ENCODE measurements at regions not wholly inside any gene's neighbourhood (a gene's known extent, or its start where the extent isn't known, plus 50 kb on each side); places are given as distances from the start of the nearest gene placed in this dataset.

DNA sequence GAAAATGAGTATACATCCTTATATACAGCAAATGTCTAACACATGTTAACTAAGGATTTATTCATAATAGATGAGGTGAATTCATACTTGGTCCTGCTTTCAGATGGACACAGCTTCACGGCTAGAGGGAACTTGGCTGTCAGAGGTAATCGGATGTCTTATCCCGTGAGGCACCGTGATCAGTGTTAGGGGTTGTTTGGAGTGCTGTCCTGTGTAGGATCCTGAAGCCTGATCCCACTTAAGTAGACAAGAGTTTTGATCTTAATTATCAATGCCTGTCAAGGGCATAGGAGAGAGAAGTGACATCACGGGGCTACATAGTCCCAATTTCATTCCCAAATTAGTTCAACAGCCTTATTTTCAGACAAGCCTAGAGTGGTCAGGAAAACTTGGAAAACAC, 204.6 kb downstream of the RNF144A start (continued):
- TF ChIP-seq RBAK (tag by site-specific recombination; IDR thresholded peaks at IDR 0.05) (no peak), ZBTB8A (tag by site-specific recombination; IDR thresholded peaks at IDR 0.05) (no peak), ZNF837 (tag by site-specific recombination; IDR thresholded peaks at IDR 0.05) (no peak), ZBTB7A (tag by site-specific recombination; IDR thresholded peaks at IDR 0.05; ENCODE audit: low read depth) (no peak), ZFP41 (tag by site-specific recombination; IDR thresholded peaks at IDR 0.05; ENCODE audit: borderline replicate concordance) (no peak), ZNF843 (tag by site-specific recombination; IDR thresholded peaks at IDR 0.05) (no peak)

DNA sequence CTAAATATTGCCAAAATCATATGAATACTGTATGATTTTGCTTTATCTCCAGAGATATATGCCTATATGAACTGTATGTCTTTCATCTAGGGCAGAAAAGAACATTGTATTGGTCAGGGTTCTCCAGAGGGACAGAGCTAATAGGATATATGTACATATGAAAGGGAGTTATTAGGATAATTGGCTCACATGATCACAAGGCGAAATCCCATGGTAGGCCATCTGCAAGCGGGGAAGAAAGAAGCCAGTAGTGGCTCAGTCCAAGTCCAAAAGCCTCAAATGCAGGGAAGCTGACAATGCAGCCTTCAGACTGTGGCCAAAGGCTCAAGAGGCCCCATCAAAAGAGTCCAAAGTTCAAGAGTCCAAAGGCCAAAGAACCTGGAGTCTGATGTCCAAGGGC, 209.9 kb downstream of the RNF144A start:
- POLR2A ChIA-PET, result no interaction called here
- H3K4me3 ChIP-seq (ENCODE audit: low read depth, low read length), result no peak overlapping the region
- no peaks in the 10 kb centered on the region for H3K4me1 ChIP-seq (ENCODE audit: control insufficient read depth, insufficient read depth, low read length)
- no peak overlapping the region for H3K27ac ChIP-seq (ENCODE audit: extremely low read depth, low read depth, low read length)
- CTCF ChIA-PET, result interaction anchor here (0.8 kb wide), 1 partner anchor 12 kb away, joined by 3 read pairs; no protein-coding TSS in a partner anchor
- H3K36me3 ChIP-seq (ENCODE audit: control insufficient read depth in 2 of 2, insufficient read depth in 1 of 2, low read length in 2 of 2), result no peaks in the 10 kb centered on the region
- no peaks in the 10 kb centered on the region for H3K9me3 ChIP-seq (ENCODE audit: control insufficient read depth, insufficient read depth, low read depth, low read length)
- TF ChIP-seq ZNF112 (tag by site-specific recombination; IDR thresholded peaks at IDR 0.05) (no peak), FEZF1 (tag by site-specific recombination; IDR thresholded peaks at IDR 0.05) (no peak), ZNF513 (tag by site-specific recombination; IDR thresholded peaks at IDR 0.05) (no peak), ZNF785 (tag by site-specific recombination; IDR thresholded peaks at IDR 0.05) (no peak), ZNF423 (tag by site-specific recombination; IDR thresholded peaks at IDR 0.05) (no peak), ZNF146 (tag by site-specific recombination; IDR thresholded peaks at IDR 0.05) (no peak), ZNF660 (tag by site-specific recombination; IDR thresholded peaks at IDR 0.05) (no peak), ZNF416 (tag by site-specific recombination; IDR thresholded peaks at IDR 0.05) (no peak), GLIS1 (tag by site-specific recombination; IDR thresholded peaks at IDR 0.05) (no peak), ZNF23 (tag by site-specific recombination; IDR thresholded peaks at IDR 0.05; ENCODE audit: borderline replicate concordance) (no peak), PRDM4 (tag by site-specific recombination; IDR thresholded peaks at IDR 0.05) (no peak), ZNF174 (tag by site-specific recombination; IDR thresholded peaks at IDR 0.05) (no peak), ZNF155 (tag by site-specific recombination; IDR thresholded peaks at IDR 0.05) (no peak), ZNF510 (tag by site-specific recombination; IDR thresholded peaks at IDR 0.05; ENCODE audit: insufficient replicate concordance) (no peak), SP7 (tag by site-specific recombination; IDR thresholded peaks at IDR 0.05) (no peak), ZNF48 (tag by site-specific recombination; IDR thresholded peaks at IDR 0.05) (no peak), ZNF140 (tag by site-specific recombination; IDR thresholded peaks at IDR 0.05) (no peak), ZNF571 (tag by site-specific recombination; IDR thresholded peaks at IDR 0.05) (no peak)
- TF ChIP-seq, protein P1, sequence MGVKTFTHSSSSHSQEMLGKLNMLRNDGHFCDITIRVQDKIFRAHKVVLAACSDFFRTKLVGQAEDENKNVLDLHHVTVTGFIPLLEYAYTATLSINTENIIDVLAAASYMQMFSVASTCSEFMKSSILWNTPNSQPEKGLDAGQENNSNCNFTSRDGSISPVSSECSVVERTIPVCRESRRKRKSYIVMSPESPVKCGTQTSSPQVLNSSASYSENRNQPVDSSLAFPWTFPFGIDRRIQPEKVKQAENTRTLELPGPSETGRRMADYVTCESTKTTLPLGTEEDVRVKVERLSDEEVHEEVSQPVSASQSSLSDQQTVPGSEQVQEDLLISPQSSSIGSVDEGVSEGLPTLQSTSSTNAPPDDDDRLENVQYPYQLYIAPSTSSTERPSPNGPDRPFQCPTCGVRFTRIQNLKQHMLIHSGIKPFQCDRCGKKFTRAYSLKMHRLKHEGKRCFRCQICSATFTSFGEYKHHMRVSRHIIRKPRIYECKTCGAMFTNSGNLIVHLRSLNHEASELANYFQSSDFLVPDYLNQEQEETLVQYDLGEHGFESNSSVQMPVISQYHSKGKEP (tag by site-specific recombination; IDR thresholded peaks at IDR 0.05), result no peak
- TF ChIP-seq, protein P2, sequence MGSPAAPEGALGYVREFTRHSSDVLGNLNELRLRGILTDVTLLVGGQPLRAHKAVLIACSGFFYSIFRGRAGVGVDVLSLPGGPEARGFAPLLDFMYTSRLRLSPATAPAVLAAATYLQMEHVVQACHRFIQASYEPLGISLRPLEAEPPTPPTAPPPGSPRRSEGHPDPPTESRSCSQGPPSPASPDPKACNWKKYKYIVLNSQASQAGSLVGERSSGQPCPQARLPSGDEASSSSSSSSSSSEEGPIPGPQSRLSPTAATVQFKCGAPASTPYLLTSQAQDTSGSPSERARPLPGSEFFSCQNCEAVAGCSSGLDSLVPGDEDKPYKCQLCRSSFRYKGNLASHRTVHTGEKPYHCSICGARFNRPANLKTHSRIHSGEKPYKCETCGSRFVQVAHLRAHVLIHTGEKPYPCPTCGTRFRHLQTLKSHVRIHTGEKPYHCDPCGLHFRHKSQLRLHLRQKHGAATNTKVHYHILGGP (tag by site-specific recombination; IDR thresholded peaks at IDR 0.05), result no peak
